BE2C (cell line): ENCODE measurements at regions not wholly inside any gene's neighbourhood (a gene's known extent, or its start where the extent isn't known, plus 50 kb on each side); places are given as distances from the start of the nearest gene placed in this dataset.
"Not testable (repeated sequence)": the region's sequence is repeated elsewhere in the genome, so short reads cannot be mapped to it uniquely, and the experiment has no call there.

Source experiments
- DNase-seq: peaks from one replicate; pipeline ENCODE4 v3.0.0-alpha.2; 2020
- H3K27me3 ChIP-seq: fragments of 250-450 bp; sonication (Bioruptor Pico); 2 replicates; pipeline ENCODE4 v1.5.1; 2020; ENCODE audit warnings: mild to moderate bottlenecking
- H3K36me3 ChIP-seq: fragments of 250-450 bp; sonication (Bioruptor Pico); 2 replicates; pipeline ENCODE4 v1.5.1; 2020; ENCODE audit warnings: mild to moderate bottlenecking
- H3K4me1 ChIP-seq: fragments of 250-450 bp; sonication (Bioruptor Pico); 2 replicates; pipeline ENCODE4 v1.5.1; 2020
- H3K4me3 ChIP-seq: 2 replicates; pipeline ENCODE4 v1.5.1; 2011; ENCODE audit warnings: low read depth, low read length
- H3K9me3 ChIP-seq: fragments of 250-450 bp; sonication (Bioruptor Pico); 2 replicates; pipeline ENCODE4 v1.5.1; 2020
- CTCF ChIP-seq: IDR thresholded peaks from 2 replicates; pipeline ENCODE4 v1.5.1; 2012; ENCODE audit warnings: mild to moderate bottlenecking, low read depth, low read length

DNA sequence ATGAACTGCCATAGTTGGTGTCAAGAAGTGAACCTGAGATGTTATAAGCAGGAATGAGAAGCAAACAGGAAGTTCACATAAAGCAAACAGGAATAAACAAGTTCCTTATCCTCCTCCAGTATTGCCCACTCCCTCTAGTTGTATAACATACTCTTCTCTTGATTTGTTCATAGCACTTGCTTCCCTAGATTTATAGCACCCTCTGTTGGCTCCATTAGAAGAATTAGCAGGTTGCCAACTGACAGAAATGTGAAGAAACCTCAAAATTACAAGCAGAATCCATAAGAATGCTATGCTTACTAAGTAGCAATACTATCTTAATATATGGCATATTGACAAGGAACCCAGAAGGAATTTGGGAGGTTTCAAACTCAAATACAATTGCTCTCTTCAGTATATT, 195.4 kb downstream of the TBX18 start:
- H3K27me3 ChIP-seq = no peaks in the 10 kb centered on the region
- TF ChIP-seq CTCF = peak; percentile 36
- H3K9me3 ChIP-seq = no peaks in the 10 kb centered on the region
- no peak for DNase-seq
- no peaks in the 10 kb centered on the region for H3K36me3 ChIP-seq
- no peak overlapping the region for H3K4me3 ChIP-seq
- peaks cover 4% of the 10 kb centered on the region; the same call in 1 of the 2 replicates for H3K4me1 ChIP-seq

DNA sequence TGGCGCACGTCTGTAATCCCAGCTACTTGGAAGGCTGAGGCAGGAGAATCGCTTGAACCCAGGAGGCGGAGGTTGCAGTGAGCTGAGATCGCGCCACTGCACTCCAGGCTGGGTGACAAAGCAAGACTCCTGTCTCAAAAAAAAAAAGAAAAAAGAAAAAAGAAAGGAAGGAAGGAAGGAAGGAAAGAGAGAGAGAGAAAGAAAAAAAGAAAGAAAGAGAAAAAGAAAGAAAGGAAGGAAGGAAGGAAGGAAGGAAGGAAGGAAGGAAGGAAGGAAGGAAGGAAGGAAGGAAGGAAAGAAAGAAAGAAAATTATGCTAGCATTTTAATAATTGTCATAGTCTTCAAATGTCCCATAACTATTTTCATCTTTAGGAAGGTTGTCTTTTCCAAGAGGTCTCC, 198.7 kb downstream of the TBX18 start:
- not testable (repeated sequence) for H3K4me3 ChIP-seq, H3K9me3 ChIP-seq, DNase-seq, H3K4me1 ChIP-seq, H3K27me3 ChIP-seq, H3K36me3 ChIP-seq

DNA sequence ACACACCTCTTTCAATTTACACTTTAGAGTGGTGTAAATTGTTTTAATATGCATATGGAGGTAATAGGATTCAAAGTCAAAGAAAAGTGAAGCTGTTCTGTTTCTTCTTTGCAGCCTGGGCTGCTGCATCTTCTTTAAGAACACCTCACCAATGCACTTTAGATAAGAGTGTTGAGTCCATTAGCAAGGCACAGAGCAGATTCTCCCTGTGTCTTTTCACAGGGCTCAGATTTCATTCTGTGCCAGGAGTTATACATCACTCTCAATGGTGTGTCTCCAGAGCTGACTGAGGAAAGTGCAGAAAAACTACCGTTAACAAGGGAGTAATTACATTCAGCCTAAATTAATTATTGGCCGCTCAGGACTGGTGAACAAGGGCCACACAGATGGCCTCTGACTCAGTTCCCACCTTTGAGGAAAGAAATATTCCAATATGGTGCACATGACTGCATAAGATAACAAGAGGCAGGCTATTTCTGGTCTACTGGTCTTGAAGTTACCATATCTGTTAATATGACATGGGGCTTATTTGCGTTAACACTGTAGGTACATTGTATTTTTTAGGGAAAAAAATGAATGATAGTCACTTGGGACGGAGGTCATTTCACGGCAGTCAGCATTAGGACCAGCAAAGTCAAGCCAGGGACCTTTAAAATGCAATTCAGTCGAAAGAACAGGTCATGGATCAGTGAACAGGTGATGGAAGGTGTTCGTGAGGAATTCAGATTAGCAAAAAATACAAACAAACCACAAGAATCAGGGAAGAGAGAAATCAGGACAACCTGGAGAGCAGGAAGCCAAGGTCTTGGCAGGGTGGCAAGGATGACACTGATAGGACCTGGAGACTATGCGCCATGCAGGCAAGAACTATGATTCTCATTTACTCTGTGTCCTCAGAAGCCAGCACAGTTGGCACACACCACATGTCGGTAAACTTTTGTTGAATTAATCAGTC, 203.7 kb downstream of the TBX18 start:
- no peaks in the 10 kb centered on the region for H3K9me3 ChIP-seq

DNA sequence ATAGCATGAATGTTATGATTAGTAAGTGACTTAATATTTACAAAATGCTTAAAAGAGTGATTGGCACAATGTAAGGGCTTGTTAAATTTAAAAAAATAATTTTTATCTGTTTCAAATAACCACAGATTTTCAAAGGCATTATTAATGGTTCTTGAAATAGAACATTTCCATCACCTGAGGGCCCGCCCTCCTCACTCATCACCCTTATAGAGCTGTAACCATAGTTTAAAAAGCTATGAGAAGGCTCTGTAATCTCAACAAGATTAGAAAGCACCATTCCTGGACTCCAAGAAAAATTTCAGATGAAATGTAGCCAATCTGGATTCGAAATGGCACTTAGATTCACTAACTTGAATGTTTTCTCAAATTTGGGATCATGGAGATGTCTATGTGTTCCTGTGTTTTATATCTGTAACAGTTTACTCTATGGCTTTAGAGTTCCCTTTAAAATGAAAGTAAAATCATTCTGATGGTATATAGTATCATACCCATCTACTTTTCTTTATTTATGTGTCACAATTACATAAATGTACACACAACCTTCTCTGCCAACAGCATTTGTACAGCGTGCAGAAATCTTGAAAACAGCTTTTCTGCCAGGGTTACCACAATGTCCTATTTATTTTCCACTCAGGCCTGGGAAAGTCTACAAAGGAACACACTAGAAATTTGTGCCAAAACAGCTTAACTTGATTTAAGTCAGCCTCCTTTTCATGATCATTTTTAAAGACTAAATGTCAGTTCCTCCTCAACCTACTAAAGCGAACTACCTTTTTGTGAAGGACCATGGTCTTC, 207.7 kb downstream of the TBX18 start:
- Histone ChIP-seq H3K9me3 (no peaks in the 10 kb centered on the region), H3K27me3 (no peaks in the 10 kb centered on the region), H3K36me3 (no peaks in the 10 kb centered on the region), H3K4me1 (no peaks in the 10 kb centered on the region), H3K4me3 (no peak overlapping the region)
- DNase-seq = no peak
- no peak for TF ChIP-seq CTCF

More for the DNA sequence above, 203.7 kb downstream of the TBX18 start:
- no peaks in the 10 kb centered on the region for H3K36me3 ChIP-seq
- peaks cover 5% of the 10 kb centered on the region; the same call in 1 of the 2 replicates for H3K4me1 ChIP-seq
- TF ChIP-seq CTCF = no peak
- peak; percentile 14 for DNase-seq
- H3K27me3 ChIP-seq = no peaks in the 10 kb centered on the region
- no peak overlapping the region for H3K4me3 ChIP-seq

DNA sequence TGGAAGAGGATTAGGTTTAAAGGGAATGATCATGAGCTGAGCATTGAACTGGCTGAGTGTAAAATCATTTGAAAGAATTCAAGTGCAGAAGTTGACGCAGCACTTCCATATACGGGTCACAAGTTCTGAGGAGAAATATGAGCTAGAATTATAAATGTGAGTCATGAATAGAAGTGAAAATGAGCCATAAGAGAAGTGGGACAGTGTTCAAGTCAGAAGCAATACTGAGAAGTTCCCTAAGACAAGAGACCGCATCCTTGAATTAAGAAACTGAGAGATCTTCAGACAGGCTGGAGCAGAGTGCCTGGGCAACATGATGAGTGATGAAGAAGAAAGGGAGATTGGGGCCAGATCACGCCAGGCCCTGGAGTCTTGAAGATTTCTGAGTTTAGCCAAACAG, 209.7 kb downstream of the TBX18 start:
- DNase-seq = no peak
- no peaks in the 10 kb centered on the region for H3K36me3 ChIP-seq
- no peaks in the 10 kb centered on the region for H3K27me3 ChIP-seq
- H3K9me3 ChIP-seq = no peaks in the 10 kb centered on the region
- TF ChIP-seq CTCF = no peak
- no peaks in the 10 kb centered on the region for H3K4me1 ChIP-seq
- H3K4me3 ChIP-seq = no peak overlapping the region

GRCh38 chr6:84554074-84554473, 210.3 kb downstream of the TBX18 start:
- no peaks in the 10 kb centered on the region for H3K9me3 ChIP-seq
- no peaks in the 10 kb centered on the region for H3K36me3 ChIP-seq
- TF ChIP-seq CTCF = no peak
- H3K27me3 ChIP-seq = no peaks in the 10 kb centered on the region
- H3K4me1 ChIP-seq = no peaks in the 10 kb centered on the region
- H3K4me3 ChIP-seq = no peak overlapping the region
- DNase-seq = no peak
